GM21786 (cell line): ENCODE measurements at regions not wholly inside any gene's neighbourhood (a gene's known extent, or its start where the extent isn't known, plus 50 kb on each side); places are given as distances from the start of the nearest gene placed in this dataset.

Experiments used
- ATAC-seq: cut with Tn5 transposase; IDR thresholded peaks from one replicate; pipeline ENCODE4 v1.9.1; 2021; ENCODE audit not compliant: unreplicated experiment

GRCh38 chr2:15836689-15837610 lies 103.4 kb upstream of the MYCN start:
- ATAC-seq, result no peak

DNA sequence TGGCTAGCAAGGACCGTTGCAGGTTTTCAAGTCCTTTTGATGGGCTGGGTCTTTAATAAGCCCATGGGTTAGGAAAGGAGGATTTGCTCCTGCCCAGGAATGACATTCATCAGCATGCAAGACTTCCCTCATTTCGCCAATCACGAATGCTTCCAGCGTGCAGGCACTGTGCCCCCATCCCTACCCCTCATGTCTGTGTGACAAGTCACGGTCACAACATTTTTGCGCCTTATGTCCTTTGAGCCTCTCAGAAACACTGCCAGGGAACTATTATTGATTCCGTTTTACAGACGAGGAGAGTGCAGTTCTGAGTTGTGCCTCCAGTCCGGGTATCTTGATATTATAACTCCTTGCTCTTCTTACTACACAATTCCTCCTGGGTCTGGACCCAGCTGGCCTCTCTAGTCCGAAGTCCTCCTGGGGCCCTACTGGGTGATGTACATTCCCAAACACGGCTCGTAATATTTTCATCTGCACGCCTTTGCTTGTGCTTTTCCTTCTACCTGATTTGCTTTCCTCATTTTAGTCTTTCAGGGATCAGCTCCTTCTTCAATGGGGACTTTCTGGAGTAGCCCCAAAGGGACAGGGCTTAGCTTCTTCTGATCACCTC lies 101.8 kb upstream of the MYCN start:
- ATAC-seq, result no peak

- no peak for ATAC-seq
Measured at GRCh38 chr2:15839426-15840124, 100.8 kb upstream of the MYCN start.

- ATAC-seq, result no peak
Measured at GRCh38 chr2:15840148-15840547, 100.2 kb upstream of the MYCN start.

GRCh38 chr2:15840969-15841368 lies 99.4 kb upstream of the MYCN start:
- ATAC-seq, result no peak

DNA sequence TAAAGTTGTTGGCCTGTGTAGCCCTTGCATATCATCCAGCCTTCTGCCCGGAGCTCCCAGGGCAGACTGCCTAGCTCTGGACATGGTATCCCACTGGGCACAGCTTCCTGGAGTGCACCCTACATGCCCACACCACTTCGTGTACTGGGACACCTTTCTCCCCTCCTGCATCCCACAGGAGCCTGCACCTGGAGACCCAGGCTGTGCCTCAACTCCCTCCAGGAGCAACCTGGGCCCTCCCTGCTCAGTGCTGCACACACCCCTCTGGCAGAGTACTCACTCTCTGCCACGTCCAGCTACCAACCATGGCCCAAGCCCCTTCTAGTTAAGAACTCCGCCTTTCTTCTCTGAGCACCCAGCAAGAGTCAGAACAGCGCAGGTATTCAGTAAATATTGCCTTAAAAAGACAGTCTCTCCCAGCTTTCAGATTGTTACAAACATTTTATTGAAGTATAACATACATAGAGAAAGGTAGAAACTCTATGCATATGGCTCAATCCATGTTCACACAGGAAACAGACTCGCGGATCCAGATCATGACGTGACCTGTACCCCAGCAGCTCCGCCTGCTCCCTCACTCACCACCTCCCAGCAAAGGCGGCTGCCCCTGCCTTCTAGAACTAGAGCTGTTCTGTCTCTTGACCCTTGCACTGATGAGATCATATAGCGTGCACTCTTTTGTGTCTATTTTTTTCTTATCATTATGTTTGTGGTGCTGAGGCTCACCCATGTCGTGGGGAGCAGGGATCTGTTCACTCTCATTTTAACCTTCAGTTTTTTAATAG lies 98.4 kb upstream of the MYCN start:
- ATAC-seq, result no peak

GRCh38 chr2:15842758-15843666 lies 97.3 kb upstream of the MYCN start:
- no peak for ATAC-seq

- ATAC-seq, result no peak
Measured at GRCh38 chr2:15844211-15844801, 96.0 kb upstream of the MYCN start.

DNA sequence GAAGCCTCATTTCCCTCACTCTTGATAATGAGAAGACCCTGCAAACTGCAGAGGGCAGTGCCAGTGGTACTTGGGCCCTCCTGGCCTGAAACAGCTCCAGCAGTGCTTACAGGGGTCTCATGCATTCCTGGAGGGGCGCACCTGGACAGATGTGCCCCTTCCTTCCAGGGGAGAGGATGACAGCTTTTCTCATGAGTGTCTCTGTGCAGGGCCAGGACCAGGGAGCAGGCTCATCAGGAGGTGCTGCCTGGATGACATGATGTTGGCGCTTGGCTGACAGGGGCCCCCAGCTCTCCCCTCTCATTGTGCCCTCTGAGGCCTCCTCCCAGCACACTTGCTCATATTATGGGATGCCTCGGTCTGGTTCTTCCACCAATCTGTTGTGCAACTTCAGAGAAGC lies 95.1 kb upstream of the MYCN start:
- no peak for ATAC-seq

DNA sequence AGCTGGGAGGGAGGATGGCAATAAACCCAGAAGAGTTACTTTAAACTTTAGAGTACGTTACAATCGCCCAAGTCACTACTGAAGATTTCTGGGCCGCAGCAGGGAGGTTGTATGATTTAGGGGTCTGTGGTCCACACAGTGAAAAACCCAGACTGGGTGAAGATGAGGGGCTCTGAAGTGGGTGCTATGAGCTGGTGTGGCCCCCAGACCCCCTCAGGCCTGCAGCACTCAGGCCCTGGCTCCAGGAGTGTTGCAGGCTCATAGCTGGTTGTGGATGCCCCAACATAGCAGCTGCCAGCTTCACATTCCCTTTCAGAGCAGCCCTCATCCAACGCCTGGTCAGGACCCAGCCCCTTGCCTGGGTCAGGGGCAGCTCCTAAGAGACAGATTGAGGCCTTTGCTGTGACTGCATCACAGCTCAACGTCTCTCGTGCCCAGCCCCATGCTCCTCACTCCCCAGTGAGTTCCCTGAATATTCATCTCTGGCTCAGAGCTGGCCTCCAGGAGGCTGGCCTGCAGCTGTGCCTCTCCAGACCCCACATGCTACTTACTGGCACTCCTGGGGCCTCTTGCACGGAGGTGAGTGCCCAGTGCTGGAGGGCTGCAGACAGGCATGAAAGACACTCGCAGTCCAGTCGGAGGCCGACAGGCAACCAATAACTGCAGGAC lies 94.5 kb upstream of the MYCN start:
- ATAC-seq, result no peak

- ATAC-seq, result no peak
Measured at GRCh38 chr2:15846626-15847025, 93.7 kb upstream of the MYCN start.

GRCh38 chr2:15850534-15850933 lies 89.8 kb upstream of the MYCN start:
- no peak for ATAC-seq

GRCh38 chr2:15851076-15851693 lies 89.2 kb upstream of the MYCN start:
- ATAC-seq, result no peak

DNA sequence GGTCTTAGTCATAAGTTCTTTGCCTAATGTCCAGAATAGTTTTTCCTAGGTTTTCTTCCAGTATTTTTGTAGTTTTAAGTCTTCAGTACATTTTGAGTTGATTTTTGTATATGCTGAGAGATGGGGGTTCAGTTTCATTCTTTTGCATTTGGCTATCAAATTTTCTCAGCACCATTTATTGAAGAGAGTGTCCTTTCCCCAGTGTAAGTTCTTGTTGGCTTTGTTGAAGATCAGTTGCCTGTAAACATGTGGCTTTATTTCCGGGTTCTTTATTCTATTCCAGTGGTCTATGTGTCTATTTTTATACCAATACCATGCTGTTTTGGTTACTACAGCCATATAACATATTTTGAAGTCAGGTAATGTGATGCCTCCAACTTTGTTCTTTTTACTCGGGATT lies 87.5 kb upstream of the MYCN start:
- ATAC-seq, result no peak

GRCh38 chr2:15853903-15854302 lies 86.4 kb upstream of the MYCN start:
- ATAC-seq, result no peak

- no peak for ATAC-seq
Measured at GRCh38 chr2:15855766-15856260, 84.5 kb upstream of the MYCN start.

DNA sequence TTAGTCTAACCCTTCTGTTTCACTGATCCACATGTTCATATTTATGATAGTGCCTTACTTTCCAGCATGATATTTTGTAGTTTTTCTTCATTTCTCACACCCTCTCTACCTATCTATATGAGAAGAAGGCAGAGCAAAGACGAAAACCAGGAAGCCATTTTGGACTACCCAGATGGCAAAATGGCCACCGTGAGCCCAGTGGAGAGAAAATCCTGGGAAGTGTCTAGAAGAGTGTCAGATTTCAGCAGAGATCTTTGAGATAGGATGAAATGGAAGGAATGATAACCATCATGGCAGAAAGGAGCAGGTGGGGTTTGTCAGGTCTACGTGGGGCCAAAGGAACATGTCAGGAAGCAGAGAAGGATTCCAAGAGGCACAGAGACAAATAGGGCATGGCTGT lies 84.0 kb upstream of the MYCN start:
- no peak for ATAC-seq

DNA sequence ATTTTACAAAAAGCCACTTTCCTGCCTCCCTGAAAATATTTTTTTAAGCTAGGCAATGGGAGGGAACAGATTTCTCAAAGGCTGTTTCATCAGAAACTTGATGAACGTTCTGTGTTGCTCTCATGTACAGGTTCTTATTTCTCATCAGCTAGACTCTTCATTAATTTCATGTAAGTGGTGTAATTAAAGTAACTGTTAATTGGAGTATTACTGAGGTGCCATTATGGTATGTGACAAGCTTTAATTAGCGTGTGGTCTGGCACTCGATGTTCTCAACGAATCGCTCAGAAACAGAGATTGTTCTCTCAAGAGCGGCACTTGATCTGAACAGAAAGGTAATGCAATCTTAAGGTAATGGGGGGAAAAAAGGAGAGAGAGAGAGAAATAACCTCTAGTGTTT lies 81.9 kb upstream of the MYCN start:
- no peak for ATAC-seq
